Loucy (cell line): ENCODE measurements at regions not wholly inside any gene's neighbourhood (a gene's known extent, or its start where the extent isn't known, plus 50 kb on each side); places are given as distances from the start of the nearest gene placed in this dataset.

Experiments
- CTCF ChIP-seq: fragments of 200-600 bp; sonication (generic); conservative IDR thresholded peaks from 2 replicates; pipeline ENCODE4 v1.5.1; 2014; ENCODE audit warnings: mild to moderate bottlenecking, antibody characterized with exemption, low read length
- EZH2phosphoT487 ChIP-seq: fragments of 200-600 bp; IDR thresholded peaks from 2 replicates; pipeline ENCODE4 v1.6.1; 2018; ENCODE audit warnings: antibody characterized with exemption, mild to moderate bottlenecking, moderate library complexity, borderline replicate concordance

- TF ChIP-seq CTCF: no peak
- no peak for TF ChIP-seq EZH2phosphoT487
These were observed 152.1 kb downstream of the PCSK1 start for GRCh38 chr5:96280946-96281393.
